K562 (cell line): ENCODE measurements at regions not wholly inside any gene's neighbourhood (a gene's known extent, or its start where the extent isn't known, plus 50 kb on each side); places are given as distances from the start of the nearest gene placed in this dataset.

ENCODE experiments used
- ATAC-seq: fragments of 200-7000 bp; cut with Tn5 transposase; 3 replicates; pipeline ENCODE4 v1.9.1; 2020; ENCODE audit warnings: moderate library complexity
- BruUV-seq: library from RNA; stranded (reverse); fragments of 400-500 nt; replicated peaks from 2 replicates; lab custom pipeline; 2021; lab: Mats Ljungman, UMichigan
- CTCF ChIA-PET: fragments of 300-600 bp; formaldehyde crosslinking; extraction: SDS; loops from one replicate; lab custom pipeline; 2021; ENCODE audit warnings: low intra/inter-chr PET ratio; lab: Yijun Ruan, JAX
- POLR2A ChIA-PET: fragments of 300-600, 350-650 bp; sonication (Branson Sonifier 250); formaldehyde crosslinking; extraction: SDS; loops from one replicate; lab custom pipeline; 2021; ENCODE audit warnings: antibody characterized with exemption, inconsistent platforms; lab: Yijun Ruan, JAX
- DNase-seq, 4 experiments: peaks; one replicate each; pipeline versions ENCODE4 v3.0.0 to v3.0.0-alpha.2; 2011 to 2018; ENCODE audit warnings: low spot score in 3 of 4, mixed read lengths in 3 of 4; ENCODE audit errors: extremely low read depth in 1 of 4
- FAIRE-seq: peaks from 2 replicates; lab custom pipeline; 2011; peaks lifted over from hg19 to GRCh38; lab: Jason Lieb, UNC
- H2AFZ ChIP-seq: 2 replicates; pipeline ENCODE4 v1.6.0; 2011; ENCODE audit warnings: low read depth, low read length, control low read depth, inconsistent platforms
- H3K27ac ChIP-seq: fragments of 200-600 bp; 3 replicates; pipeline ENCODE4 v1.8.0; 2011; ENCODE audit warnings: low read depth, mild to moderate bottlenecking, control low read depth, inconsistent platforms, low read length, moderate library complexity, mixed read lengths; ENCODE audit errors: extremely low read depth
- H3K27me3 ChIP-seq, 2 experiments: fragments of 300-600 bp in 1 of 2; 2 replicates in 1 of 2; 3 replicates in 1 of 2; pipeline versions ENCODE4 v1.6.0 to v1.8.0; 2011; ENCODE audit warnings: inconsistent platforms in 2 of 2, low read length in 2 of 2, mild to moderate bottlenecking in 1 of 2, mixed read lengths in 1 of 2, moderate library complexity in 1 of 2; ENCODE audit not compliant: control insufficient read depth in 2 of 2, insufficient read depth in 2 of 2
- H3K36me3 ChIP-seq: fragments of 300-600 bp; 3 replicates; pipeline ENCODE4 v1.8.0; 2011; ENCODE audit warnings: mild to moderate bottlenecking, low read length, inconsistent platforms; ENCODE audit not compliant: control insufficient read depth, insufficient read depth
- H3K4me1 ChIP-seq, 2 experiments: fragments of 200-600 bp in 1 of 2; replicated peaks in 1 of 2; 2 replicates in 1 of 2; 3 replicates in 1 of 2; pipeline versions ENCODE4 v1.5.1 to v1.8.0; 2011; ENCODE audit warnings: inconsistent platforms in 2 of 2, low read length in 2 of 2, mild to moderate bottlenecking in 1 of 2, mixed read lengths in 1 of 2, moderate library complexity in 1 of 2; ENCODE audit not compliant: control insufficient read depth in 2 of 2, insufficient read depth in 2 of 2
- H3K4me2 ChIP-seq: 2 replicates; pipeline ENCODE4 v1.6.1; 2011; ENCODE audit warnings: low read length, control low read depth, inconsistent platforms, mixed read lengths; ENCODE audit not compliant: insufficient read depth
- H3K4me3 ChIP-seq: fragments of 200-600 bp; sonication (generic), shearing (Covaris generic); 2 replicates; pipeline ENCODE4 v1.5.1; 2016; ENCODE audit warnings: control low read depth, inconsistent platforms
- H3K79me2 ChIP-seq: fragments of 200-600 bp; 3 replicates; pipeline ENCODE4 v1.8.0; 2011; ENCODE audit warnings: low read length, inconsistent platforms; ENCODE audit not compliant: control insufficient read depth, insufficient read depth
- H3K9ac ChIP-seq, 2 experiments: 2 replicates each; pipeline versions ENCODE4 v1.6.0 to v1.6.1; 2011; ENCODE audit warnings: low read depth in 2 of 2, low read length in 2 of 2, control low read depth in 1 of 2, inconsistent platforms in 1 of 2, mild to moderate bottlenecking in 1 of 2, mixed read lengths in 1 of 2; ENCODE audit not compliant: insufficient read depth in 1 of 2
- H3K9me1 ChIP-seq: one replicate; pipeline ENCODE4 v1.6.0; 2011; ENCODE audit warnings: inconsistent platforms, mild to moderate bottlenecking, low read length, moderate library complexity; ENCODE audit not compliant: control insufficient read depth, insufficient read depth
- H3K9me3 ChIP-seq: replicated peaks from 2 replicates; pipeline ENCODE4 v1.5.1; 2011; ENCODE audit warnings: low read depth, low read length, inconsistent platforms; ENCODE audit not compliant: control insufficient read depth, insufficient read depth
- H4K20me1 ChIP-seq: replicated peaks from 2 replicates; pipeline ENCODE4 v1.6.1; 2011; ENCODE audit warnings: low read length, inconsistent platforms, mixed read lengths; ENCODE audit not compliant: control insufficient read depth, insufficient read depth
- ARHGAP35 ChIP-seq: fragments of 450-650 bp; IDR thresholded peaks from 2 replicates; pipeline ENCODE4 v1.6.1; 2018; ENCODE audit not compliant: partially characterized antibody
- DLX4 ChIP-seq: fragments of 250-450 bp; sonication (Bioruptor Pico); IDR thresholded peaks from 2 replicates; pipeline ENCODE4 v1.6.1; 2021; ENCODE audit warnings: mild to moderate bottlenecking
- EGR1 ChIP-seq: fragments of 450-650 bp; conservative IDR thresholded peaks from 2 replicates; pipeline ENCODE4 v1.6.1; 2017; ENCODE audit warnings: mild to moderate bottlenecking
- ELF1 ChIP-seq: fragments of 200-800 bp; sonication (Bioruptor generic); IDR thresholded peaks from 2 replicates; pipeline ENCODE4 v1.6.1; 2016; ENCODE audit warnings: missing genetic modification characterization, missing compliant biosample characterization
- GTF2A2 ChIP-seq: IDR thresholded peaks from 2 replicates; pipeline ENCODE4 v1.6.1; 2016; ENCODE audit warnings: mild to moderate bottlenecking, missing genetic modification characterization, missing compliant biosample characterization
- GTF2B ChIP-seq: IDR thresholded peaks from 2 replicates; pipeline ENCODE4 v1.6.1; 2011; ENCODE audit not compliant: insufficient read length; ENCODE audit errors: extremely low read depth
- HES1 ChIP-seq: fragments of 450-650 bp; IDR thresholded peaks from 2 replicates; pipeline ENCODE4 v1.6.1; 2016; ENCODE audit warnings: low read depth, mild to moderate bottlenecking, moderate library complexity
- IFI16 ChIP-seq: fragments of 250-450 bp; sonication (Bioruptor Pico); IDR thresholded peaks from 2 replicates; pipeline ENCODE4 v2.1.2; 2022; ENCODE audit warnings: mild to moderate bottlenecking, inconsistent platforms
- KDM2B ChIP-seq: fragments of 250-450 bp; sonication (Bioruptor Pico); IDR thresholded peaks from 2 replicates; pipeline ENCODE4 v1.8.0; 2021; ENCODE audit warnings: mild to moderate bottlenecking, moderate library complexity
- MTA1 ChIP-seq: fragments of 450-650 bp; IDR thresholded peaks from 2 replicates; pipeline ENCODE4 v1.6.1; 2017; ENCODE audit warnings: borderline replicate concordance
- NFRKB ChIP-seq: fragments of 450-650 bp; IDR thresholded peaks from 2 replicates; pipeline ENCODE4 v1.6.1; 2016; ENCODE audit warnings: low read depth
- POLR3G ChIP-seq: IDR thresholded peaks from 2 replicates; pipeline ENCODE4 v1.6.1; 2011; ENCODE audit not compliant: insufficient read length, insufficient replicate concordance; ENCODE audit errors: extremely low read depth
- TEAD1 ChIP-seq, 2 experiments: fragments of 450-650 bp in 1 of 2; sonication (generic) in 1 of 2; formaldehyde crosslinking; IDR thresholded peaks; 2 replicates each; pipeline versions ENCODE4 v1.4.0 to v1.8.0; 2020 to 2022; ENCODE audit warnings: mild to moderate bottlenecking in 2 of 2, missing genetic modification reagents in 1 of 2
- ZNF124 ChIP-seq: sonication (generic); formaldehyde crosslinking; IDR thresholded peaks from 2 replicates; pipeline ENCODE4 v1.8.1; 2022; ENCODE audit warnings: missing genetic modification reagents
- ZNF134 ChIP-seq: fragments of 250-450 bp; sonication (Bioruptor Pico); conservative IDR thresholded peaks from 2 replicates; pipeline ENCODE4 v1.4.0; 2020
- ZSCAN29 ChIP-seq: fragments of 450-650 bp; IDR thresholded peaks from 2 replicates; pipeline ENCODE4 v1.6.1; 2017
- WGBS: fragments of 100-300 bp; shearing (Covaris generic); methylation state at CpG from one replicate; pipeline ENCODE4 v1.1.6; 2016; ENCODE audit warnings: low coverage, mixed read lengths; ENCODE audit not compliant: insufficient coverage; ENCODE audit errors: missing lambda C conversion rate; 5-methylcytosine and 5-hydroxymethylcytosine counted together
- in situ Hi-C: fragments of 300-500 bp; cut with MboI; formaldehyde crosslinking; loops from 4 replicates; pipeline ENCODE4 v1.15.0; 2018; ENCODE audit warnings: inconsistent platforms, mixed read lengths
- intact Hi-C: fragments of 100-400 bp; cut with micrococcal nuclease; formaldehyde crosslinking; loops from 2 replicates; pipeline ENCODE4 v1.14.2; 2022
- TF ChIP-seq, protein P1 (sequence below): sonication (generic); formaldehyde crosslinking; IDR thresholded peaks from 2 replicates; pipeline ENCODE4 v1.8.1; 2022; ENCODE audit warnings: missing genetic modification reagents

GRCh38 chr5:13640270-13640669, 304.2 kb downstream of the DNAH5 start:
- no peak overlapping the region for H3K9ac ChIP-seq
- WGBS: 0% methylated on average over 2 of the region's 2 CpGs
- no peaks in the 10 kb centered on the region for H4K20me1 ChIP-seq
- no peaks in the 10 kb centered on the region for H3K27me3 ChIP-seq
- TF ChIP-seq DLX4 (CRISPR knock-in tag): no peak
- TF ChIP-seq KDM2B (CRISPR knock-in tag): no peak
- TF ChIP-seq POLR3G: no peak
- no peak for TF ChIP-seq ARHGAP35
- TF ChIP-seq, all 486 proteins: peak for 0
- intact Hi-C loops (no loop called here), in situ Hi-C loops (no loop called here)
- Histone ChIP-seq H3K79me2 (no peaks in the 10 kb centered on the region), H3K36me3 (no peaks in the 10 kb centered on the region), H3K9me3 (no peaks in the 10 kb centered on the region), H2AFZ (no peak overlapping the region), H3K4me3 (no peak overlapping the region), H3K9me1 (no peaks in the 10 kb centered on the region), H3K4me2 (no peak overlapping the region), H3K27ac (no peak overlapping the region), H3K4me1 (no peaks in the 10 kb centered on the region)
- FAIRE-seq: no peak
- no peak for ATAC-seq
- DNase-seq: no peak
- POLR2A ChIA-PET: no interaction called here
- CTCF ChIA-PET: no interaction called here
- BruUV-seq: no TSS peak

- Histone ChIP-seq H2AFZ (no peak overlapping the region), H3K79me2 (no peaks in the 10 kb centered on the region), H3K27ac (no peak overlapping the region), H3K4me2 (no peak overlapping the region), H3K4me1 (no peaks in the 10 kb centered on the region), H3K9ac (no peak overlapping the region), H3K4me3 (no peak overlapping the region), H3K9me3 (no peaks in the 10 kb centered on the region), H3K27me3 (no peaks in the 10 kb centered on the region), H3K9me1 (no peaks in the 10 kb centered on the region), H3K36me3 (no peaks in the 10 kb centered on the region), H4K20me1 (no peaks in the 10 kb centered on the region)
- FAIRE-seq: no peak
- WGBS: 0% methylated on average over 1 of the region's 1 CpG
- no TSS peak for BruUV-seq
- POLR2A ChIA-PET: no interaction called here
- intact Hi-C loops (no loop called here), in situ Hi-C loops (no loop called here)
- no peak for ATAC-seq
- CTCF ChIA-PET: no interaction called here
- no peak for DNase-seq
- no peak for TF ChIP-seq ZSCAN29
- TF ChIP-seq EGR1: no peak
- TF ChIP-seq, protein P1, sequence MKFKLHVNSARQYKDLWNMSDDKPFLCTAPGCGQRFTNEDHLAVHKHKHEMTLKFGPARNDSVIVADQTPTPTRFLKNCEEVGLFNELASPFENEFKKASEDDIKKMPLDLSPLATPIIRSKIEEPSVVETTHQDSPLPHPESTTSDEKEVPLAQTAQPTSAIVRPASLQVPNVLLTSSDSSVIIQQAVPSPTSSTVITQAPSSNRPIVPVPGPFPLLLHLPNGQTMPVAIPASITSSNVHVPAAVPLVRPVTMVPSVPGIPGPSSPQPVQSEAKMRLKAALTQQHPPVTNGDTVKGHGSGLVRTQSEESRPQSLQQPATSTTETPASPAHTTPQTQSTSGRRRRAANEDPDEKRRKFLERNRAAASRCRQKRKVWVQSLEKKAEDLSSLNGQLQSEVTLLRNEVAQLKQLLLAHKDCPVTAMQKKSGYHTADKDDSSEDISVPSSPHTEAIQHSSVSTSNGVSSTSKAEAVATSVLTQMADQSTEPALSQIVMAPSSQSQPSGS (CRISPR knock-in tag): no peak
- TF ChIP-seq MTA1: no peak
- TF ChIP-seq ELF1 (tag): no peak
- no peak for TF ChIP-seq ZNF134 (CRISPR knock-in tag)
- TF ChIP-seq NFRKB: no peak
- TF ChIP-seq IFI16 (CRISPR knock-in tag): no peak
- no peak for TF ChIP-seq GTF2B
- no peak for TF ChIP-seq TEAD1 (CRISPR knock-in tag; IDR thresholded peaks at IDR 0.05)
- TF ChIP-seq HES1: no peak
- no peak for TF ChIP-seq GTF2A2 (tag)
- no peak for TF ChIP-seq ZNF124
Measured at GRCh38 chr5:13632676-13633075, 311.8 kb downstream of the DNAH5 start.
